ENCODE measurements at regions not wholly inside any gene's neighbourhood (a gene's known extent, or its start where the extent isn't known, plus 50 kb on each side); places are given as distances from the start of the nearest gene placed in this dataset.

DNA sequence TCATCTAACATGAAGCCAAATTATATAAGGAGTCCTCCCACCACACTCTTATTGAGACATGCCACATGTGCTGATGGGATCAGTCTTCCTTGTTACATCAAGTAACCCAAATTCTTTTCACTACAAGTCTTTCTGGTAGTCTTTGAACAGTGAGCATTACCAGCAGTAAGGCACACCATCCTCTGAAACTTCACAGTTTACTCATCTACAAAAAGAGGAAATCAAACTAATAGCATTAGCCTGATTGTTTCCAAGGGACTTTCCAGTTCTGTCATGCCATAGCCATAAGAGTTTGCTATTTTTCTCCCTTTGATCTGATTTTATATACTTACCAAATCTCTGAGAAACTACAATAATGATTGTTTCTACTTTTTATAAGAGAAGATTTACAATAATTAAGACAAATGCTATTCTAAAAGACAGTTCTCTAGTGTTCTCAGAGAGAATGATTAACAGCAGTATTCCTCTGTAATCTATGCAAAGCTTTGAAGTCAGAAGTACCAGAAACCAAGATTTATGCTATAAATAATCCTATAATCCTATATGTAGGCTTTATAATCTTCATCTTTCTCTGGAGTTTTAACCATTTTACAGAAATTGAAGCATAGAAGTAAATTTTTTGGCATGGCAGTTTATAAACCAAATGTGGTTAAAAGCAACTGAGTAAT lies 166.2 kb upstream of the ACO1 start:
- dilution Hi-C loops (cut with MboI; ENCODE audit: extremely low pct_ligation_motif_present, low sequenced_read_pairs), result no loop called here
- FAIRE-seq, result no peak
- no peak for DNase-seq (ENCODE audit: low read depth, low spot score)
- H3K9me3 ChIP-seq (ENCODE audit: control insufficient read depth, low read depth, low read length), result no peaks in the 10 kb centered on the region
- H3K79me2 ChIP-seq (ENCODE audit: control insufficient read depth, insufficient read depth, low read length), result no peaks in the 10 kb centered on the region
- H2AFZ ChIP-seq (ENCODE audit: control insufficient read depth, low read length), result no peak overlapping the region
- no peaks in the 10 kb centered on the region for H3K9me1 ChIP-seq (ENCODE audit: control insufficient read depth, extremely low read depth, insufficient read depth, low read length)
- no peaks in the 10 kb centered on the region for H3K27me3 ChIP-seq (ENCODE audit: control insufficient read depth, extremely low read depth, insufficient read depth, low read length)
- H3K27ac ChIP-seq (ENCODE audit: control insufficient read depth, insufficient read depth, low read length), result no peak overlapping the region
- no peaks in the 10 kb centered on the region for H3K36me3 ChIP-seq (ENCODE audit: control insufficient read depth in 2 of 2, extremely low read depth in 1 of 2, insufficient read depth in 2 of 2, low read length in 2 of 2)
- no peak overlapping the region for H3K4me2 ChIP-seq (ENCODE audit: control insufficient read depth, extremely low read depth, insufficient read depth, low read depth, low read length)
- H4K20me1 ChIP-seq (ENCODE audit: control insufficient read depth, extremely low read depth, insufficient read depth, low read length), result no peaks in the 10 kb centered on the region
- no peaks in the 10 kb centered on the region for H3K4me1 ChIP-seq (ENCODE audit: control insufficient read depth, extremely low read depth, insufficient read depth, low read length)
- no peak overlapping the region for H3K9ac ChIP-seq (ENCODE audit: control insufficient read depth, extremely low read depth, insufficient read depth, low read length)
- H3K4me3 ChIP-seq (ENCODE audit: control insufficient read depth in 2 of 3, extremely low read depth in 1 of 3, insufficient read depth in 2 of 3, low read depth in 1 of 3, low read length in 3 of 3), result no peak overlapping the region
- TF ChIP-seq CTCF (optimal IDR thresholded peaks at IDR 0.05 in 1 of 3, IDR thresholded peaks at IDR 0.05 in 1 of 3, conservative IDR thresholded peaks at IDR 0.05 in 1 of 3; ENCODE audit: extremely low read depth in 1 of 3, insufficient read depth in 2 of 3, low read length in 3 of 3) (no peak), EZH2 (IDR thresholded peaks at IDR 0.05; ENCODE audit: low read length) (no peak)

GRCh38 chr9:32220750-32221149 lies 163.7 kb upstream of the ACO1 start:
- TF ChIP-seq CTCF (optimal IDR thresholded peaks at IDR 0.05 in 1 of 3, IDR thresholded peaks at IDR 0.05 in 1 of 3, conservative IDR thresholded peaks at IDR 0.05 in 1 of 3; ENCODE audit: extremely low read depth in 1 of 3, insufficient read depth in 2 of 3, low read length in 3 of 3), result no peak
- no peak for TF ChIP-seq EZH2 (IDR thresholded peaks at IDR 0.05; ENCODE audit: low read length)
- no peak for FAIRE-seq
- no peaks in the 10 kb centered on the region for H3K4me1 ChIP-seq (ENCODE audit: control insufficient read depth, extremely low read depth, insufficient read depth, low read length)
- H3K4me3 ChIP-seq (ENCODE audit: control insufficient read depth in 2 of 3, extremely low read depth in 1 of 3, insufficient read depth in 2 of 3, low read depth in 1 of 3, low read length in 3 of 3), result no peak overlapping the region
- H3K36me3 ChIP-seq (ENCODE audit: control insufficient read depth in 2 of 2, extremely low read depth in 1 of 2, insufficient read depth in 2 of 2, low read length in 2 of 2), result no peaks in the 10 kb centered on the region
- H4K20me1 ChIP-seq (ENCODE audit: control insufficient read depth, extremely low read depth, insufficient read depth, low read length), result no peaks in the 10 kb centered on the region
- H3K9me3 ChIP-seq (ENCODE audit: control insufficient read depth, low read depth, low read length), result no peaks in the 10 kb centered on the region
- H3K27ac ChIP-seq (ENCODE audit: control insufficient read depth, insufficient read depth, low read length), result no peak overlapping the region
- no peak overlapping the region for H2AFZ ChIP-seq (ENCODE audit: control insufficient read depth, low read length)
- no peaks in the 10 kb centered on the region for H3K9me1 ChIP-seq (ENCODE audit: control insufficient read depth, extremely low read depth, insufficient read depth, low read length)
- no peak overlapping the region for H3K4me2 ChIP-seq (ENCODE audit: control insufficient read depth, extremely low read depth, insufficient read depth, low read depth, low read length)
- no peaks in the 10 kb centered on the region for H3K79me2 ChIP-seq (ENCODE audit: control insufficient read depth, insufficient read depth, low read length)
- H3K27me3 ChIP-seq (ENCODE audit: control insufficient read depth, extremely low read depth, insufficient read depth, low read length), result no peaks in the 10 kb centered on the region
- no peak for DNase-seq (ENCODE audit: low read depth, low spot score)
- dilution Hi-C loops (cut with MboI; ENCODE audit: extremely low pct_ligation_motif_present, low sequenced_read_pairs), result no loop called here
- no peak overlapping the region for H3K9ac ChIP-seq (ENCODE audit: control insufficient read depth, extremely low read depth, insufficient read depth, low read length)

Measured in keratinocyte (primary cell).